PC-9 (cell line): ENCODE measurements at regions not wholly inside any gene's neighbourhood (a gene's known extent, or its start where the extent isn't known, plus 50 kb on each side); places are given as distances from the start of the nearest gene placed in this dataset.

ENCODE experiments used
- BruUV-seq: library from RNA; stranded (reverse); fragments of 400-500 nt; replicated peaks from 2 replicates; lab custom pipeline; 2021; lab: Mats Ljungman, UMichigan
- CTCF ChIA-PET: fragments of 300-600 bp; sonication (Branson Sonifier 250); formaldehyde crosslinking; loops from one replicate; lab custom pipeline; 2022; ENCODE audit warnings: antibody characterized with exemption; lab: Charles Lee
- POLR2A ChIA-PET: fragments of 300-600 bp; sonication (Branson Sonifier 250); formaldehyde crosslinking; loops from one replicate; lab custom pipeline; 2022; ENCODE audit warnings: antibody characterized with exemption; ENCODE audit not compliant: unreplicated experiment; lab: Charles Lee
- DNase-seq, 2 experiments: peaks; one replicate each; pipeline versions ENCODE4 v3.0.0 to v3.0.0-alpha.2; 2015 to 2022; ENCODE audit warnings: mixed read lengths in 1 of 2
- H2AFZ ChIP-seq: fragments of 200-600 bp; sonication (generic); 2 replicates; pipeline ENCODE4 v1.8.1; 2017; ENCODE audit warnings: antibody characterized with exemption
- H3F3A ChIP-seq: fragments of 200-600 bp; sonication (generic); 2 replicates; pipeline ENCODE4 v1.8.1; 2017; ENCODE audit warnings: antibody characterized with exemption, mild to moderate bottlenecking, low read depth; ENCODE audit not compliant: insufficient read depth
- H3K27ac ChIP-seq: fragments of 200-600 bp; sonication (generic); 2 replicates; pipeline ENCODE4 v1.6.1; 2016; ENCODE audit warnings: mixed run types
- H3K27me3 ChIP-seq: fragments of 200-600 bp; sonication (generic); 2 replicates; pipeline ENCODE4 v1.6.1; 2016; ENCODE audit warnings: low read depth, mixed run types; ENCODE audit not compliant: insufficient read depth
- H3K36me3 ChIP-seq: fragments of 200-600 bp; sonication (generic); 2 replicates; pipeline ENCODE4 v1.6.1; 2016; ENCODE audit warnings: low read depth, mixed run types
- H3K4me1 ChIP-seq: fragments of 200-600 bp; sonication (generic); replicated peaks from 2 replicates; pipeline ENCODE4 v1.6.1; 2016; ENCODE audit warnings: mixed run types; ENCODE audit not compliant: insufficient read depth
- H3K4me2 ChIP-seq: fragments of 200-600 bp; sonication (generic); 2 replicates; pipeline ENCODE4 v1.6.1; 2017; ENCODE audit warnings: mixed run types
- H3K4me3 ChIP-seq: fragments of 200-600 bp; sonication (generic); 2 replicates; pipeline ENCODE4 v1.6.1; 2016; ENCODE audit warnings: mixed run types
- H3K79me2 ChIP-seq: fragments of 200-600 bp; sonication (generic); 2 replicates; pipeline ENCODE4 v1.6.1; 2017; ENCODE audit warnings: low read depth, mixed run types
- H3K9me2 ChIP-seq: fragments of 200-600 bp; sonication (generic); 2 replicates; pipeline ENCODE4 v1.8.1; 2017; ENCODE audit warnings: mild to moderate bottlenecking; ENCODE audit not compliant: insufficient read depth
- H3K9me3 ChIP-seq: fragments of 200-600 bp; sonication (generic); 2 replicates; pipeline ENCODE4 v1.8.1; 2016; ENCODE audit warnings: low read depth; ENCODE audit not compliant: insufficient read depth
- H4K20me1 ChIP-seq: fragments of 200-600 bp; sonication (generic); 2 replicates; pipeline ENCODE4 v1.8.1; 2017; ENCODE audit not compliant: insufficient read depth
- EZH2 ChIP-seq: fragments of 200-600 bp; sonication (generic); IDR thresholded peaks from 2 replicates; pipeline ENCODE4 v1.8.0; 2017; ENCODE audit warnings: antibody characterized with exemption, low read depth
- intact Hi-C: fragments of 100-400 bp; cut with micrococcal nuclease; formaldehyde crosslinking; loops from one replicate; pipeline ENCODE4 v1.10.0; 2022; ENCODE audit not compliant: unreplicated experiment
- TF ChIP-seq, protein P1 (sequence below): fragments of 200-600 bp; sonication (generic); conservative IDR thresholded peaks from 2 replicates; pipeline ENCODE4 v1.6.1; 2017; ENCODE audit warnings: mixed run types, antibody characterized with exemption, mild to moderate bottlenecking, moderate library complexity

DNA sequence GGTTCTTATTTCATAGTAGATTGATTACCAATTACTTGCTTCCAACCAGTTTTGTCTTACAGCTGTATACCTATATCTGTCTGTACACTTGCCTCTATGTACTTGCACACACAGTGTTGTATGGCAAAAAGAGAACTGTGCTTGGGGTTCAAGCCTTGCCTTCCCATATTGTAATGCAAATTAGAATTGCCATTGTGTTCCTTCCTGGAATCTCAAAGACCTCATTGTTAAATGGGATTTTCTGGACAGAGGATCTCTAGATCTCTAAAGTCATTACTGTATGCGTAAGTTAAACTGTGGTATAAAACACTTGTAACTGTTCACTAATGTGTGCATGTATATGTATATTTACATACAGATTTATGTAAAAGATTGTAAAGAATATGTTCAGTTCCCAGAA lies 428.8 kb downstream of the CAAP1 start:
- Histone ChIP-seq H3K79me2 (no peaks in the 10 kb centered on the region), H4K20me1 (no peaks in the 10 kb centered on the region), H3K27ac (no peak overlapping the region), H3K4me1 (no peaks in the 10 kb centered on the region), H3K9me2 (no peaks in the 10 kb centered on the region), H2AFZ (no peak overlapping the region), H3F3A (no peaks in the 10 kb centered on the region), H3K27me3 (no peaks in the 10 kb centered on the region), H3K4me2 (no peak overlapping the region), H3K36me3 (no peaks in the 10 kb centered on the region), H3K4me3 (no peak overlapping the region), H3K9me3 (no peaks in the 10 kb centered on the region)
- TF ChIP-seq, protein P1, sequence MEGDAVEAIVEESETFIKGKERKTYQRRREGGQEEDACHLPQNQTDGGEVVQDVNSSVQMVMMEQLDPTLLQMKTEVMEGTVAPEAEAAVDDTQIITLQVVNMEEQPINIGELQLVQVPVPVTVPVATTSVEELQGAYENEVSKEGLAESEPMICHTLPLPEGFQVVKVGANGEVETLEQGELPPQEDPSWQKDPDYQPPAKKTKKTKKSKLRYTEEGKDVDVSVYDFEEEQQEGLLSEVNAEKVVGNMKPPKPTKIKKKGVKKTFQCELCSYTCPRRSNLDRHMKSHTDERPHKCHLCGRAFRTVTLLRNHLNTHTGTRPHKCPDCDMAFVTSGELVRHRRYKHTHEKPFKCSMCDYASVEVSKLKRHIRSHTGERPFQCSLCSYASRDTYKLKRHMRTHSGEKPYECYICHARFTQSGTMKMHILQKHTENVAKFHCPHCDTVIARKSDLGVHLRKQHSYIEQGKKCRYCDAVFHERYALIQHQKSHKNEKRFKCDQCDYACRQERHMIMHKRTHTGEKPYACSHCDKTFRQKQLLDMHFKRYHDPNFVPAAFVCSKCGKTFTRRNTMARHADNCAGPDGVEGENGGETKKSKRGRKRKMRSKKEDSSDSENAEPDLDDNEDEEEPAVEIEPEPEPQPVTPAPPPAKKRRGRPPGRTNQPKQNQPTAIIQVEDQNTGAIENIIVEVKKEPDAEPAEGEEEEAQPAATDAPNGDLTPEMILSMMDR, result no peak
- TF ChIP-seq EZH2, result no peak
- no TSS peak for BruUV-seq
- POLR2A ChIA-PET, result no interaction called here
- DNase-seq, result no peak
- intact Hi-C loops, result no loop called here
- CTCF ChIA-PET, result no interaction called here

DNA sequence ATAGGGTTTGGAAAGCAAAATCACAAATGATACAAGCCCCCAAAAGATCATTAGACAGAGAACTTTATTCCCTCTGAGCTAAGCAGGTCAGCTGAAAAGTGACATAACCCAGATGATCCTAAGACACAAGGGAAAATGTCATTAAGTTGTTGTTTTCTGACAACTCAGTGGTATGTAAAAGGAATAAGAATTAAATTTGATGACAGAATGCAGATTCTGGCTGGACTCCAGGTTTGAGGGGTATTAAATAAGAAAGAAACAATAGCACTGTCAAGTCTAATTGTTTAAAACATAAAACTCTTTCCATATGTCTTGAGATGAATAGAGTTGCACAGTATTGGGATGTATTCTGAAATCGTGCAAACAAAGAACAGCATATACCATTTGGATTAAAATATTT lies 429.9 kb downstream of the CAAP1 start:
- Histone ChIP-seq H3K27ac (no peak overlapping the region), H3K36me3 (no peaks in the 10 kb centered on the region), H3K79me2 (no peaks in the 10 kb centered on the region), H3K4me3 (no peak overlapping the region), H3K27me3 (no peaks in the 10 kb centered on the region), H4K20me1 (no peaks in the 10 kb centered on the region), H3K9me3 (no peaks in the 10 kb centered on the region), H3F3A (no peaks in the 10 kb centered on the region), H3K4me2 (no peak overlapping the region), H2AFZ (no peak overlapping the region), H3K9me2 (no peaks in the 10 kb centered on the region), H3K4me1 (no peaks in the 10 kb centered on the region)
- POLR2A ChIA-PET, result no interaction called here
- TF ChIP-seq, protein P1, result no peak
- intact Hi-C loops, result no loop called here
- BruUV-seq, result no TSS peak
- no peak for DNase-seq
- CTCF ChIA-PET, result no interaction called here

DNA sequence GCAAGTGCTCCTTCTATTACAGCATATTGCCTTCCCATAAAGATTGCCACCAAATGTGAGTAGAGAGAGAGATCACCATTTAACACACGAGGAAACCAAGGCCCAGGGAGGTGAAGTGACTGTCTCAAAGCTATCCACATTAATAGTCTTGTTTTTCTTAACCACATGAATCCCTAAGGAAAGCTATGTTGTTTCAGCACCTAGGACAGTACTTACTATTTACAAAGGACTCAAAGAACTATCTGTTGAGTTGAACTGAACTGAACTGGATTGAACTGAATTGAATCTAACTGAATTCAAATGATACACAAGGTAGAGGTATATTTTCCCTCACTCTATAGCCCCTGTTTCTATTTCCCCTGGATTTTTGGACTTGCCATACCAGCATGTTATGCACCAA lies 430.4 kb downstream of the CAAP1 start:
- POLR2A ChIA-PET, result no interaction called here
- no peaks in the 10 kb centered on the region for H3K79me2 ChIP-seq
- no peaks in the 10 kb centered on the region for H3K4me1 ChIP-seq
- TF ChIP-seq EZH2, result no peak
- TF ChIP-seq, protein P1, result no peak
- H3K9me3 ChIP-seq, result no peaks in the 10 kb centered on the region
- H3K27me3 ChIP-seq, result no peaks in the 10 kb centered on the region
- no TSS peak for BruUV-seq
- CTCF ChIA-PET, result no interaction called here
- H3K4me3 ChIP-seq, result no peak overlapping the region
- no peak for DNase-seq
- no peaks in the 10 kb centered on the region for H3K9me2 ChIP-seq
- no peak overlapping the region for H2AFZ ChIP-seq
- H3K36me3 ChIP-seq, result no peaks in the 10 kb centered on the region
- intact Hi-C loops, result no loop called here
- no peak overlapping the region for H3K27ac ChIP-seq
- no peaks in the 10 kb centered on the region for H4K20me1 ChIP-seq
- no peaks in the 10 kb centered on the region for H3F3A ChIP-seq
- no peak overlapping the region for H3K4me2 ChIP-seq
